ENCODE measurements at regions not wholly inside any gene's neighbourhood (a gene's known extent, or its start where the extent isn't known, plus 50 kb on each side); places are given as distances from the start of the nearest gene placed in this dataset.
A peak's percentile ranks its signal among the peaks of the same experiment; 100 is the strongest.
"Not testable (repeated sequence)": the region's sequence is repeated elsewhere in the genome, so short reads cannot be mapped to it uniquely, and the experiment has no call there.

GRCh38 chr2:240191001-240191400 is 50.5 kb upstream of the OTOS start:
- DNase-seq, result no peak

- no peak for DNase-seq
Measured at GRCh38 chr2:240192661-240193060, 52.2 kb upstream of the OTOS start.

GRCh38 chr2:240194341-240194762 is 53.9 kb upstream of the OTOS start:
- not testable (repeated sequence) for DNase-seq

- DNase-seq, result no peak
Measured at GRCh38 chr2:240195316-240195861, 54.9 kb upstream of the OTOS start.

- DNase-seq, result no peak
Measured at GRCh38 chr2:240196716-240197461, 56.4 kb upstream of the OTOS start.

- DNase-seq, result no peak
Measured at GRCh38 chr2:240197462-240198139, 57.1 kb upstream of the OTOS start.

- no peak for DNase-seq
Measured at GRCh38 chr2:240198226-240198625, 57.8 kb upstream of the OTOS start.

GRCh38 chr2:240199133-240199870 is 58.8 kb upstream of the OTOS start:
- no peak for DNase-seq

GRCh38 chr2:240200230-240201051 is 60.0 kb upstream of the OTOS start:
- DNase-seq, result no peak

- DNase-seq, result no peak
Measured at GRCh38 chr2:240201866-240202265, 61.4 kb upstream of the OTOS start.

- DNase-seq, result no peak
Measured at GRCh38 chr2:240202586-240202985, 62.1 kb upstream of the OTOS start.

- DNase-seq, result no peak
Measured at GRCh38 chr2:240203031-240203787, 62.8 kb upstream of the OTOS start.

GRCh38 chr2:240203788-240204270 is 63.4 kb upstream of the OTOS start:
- DNase-seq, result no peak

- DNase-seq, result no peak
Measured at GRCh38 chr2:240204431-240205276, 64.2 kb upstream of the OTOS start.

- peak; percentile 83 for DNase-seq
Measured at GRCh38 chr2:240205348-240205747, 64.9 kb upstream of the OTOS start.

GRCh38 chr2:240205772-240206171 is 65.3 kb upstream of the OTOS start:
- no peak for DNase-seq

- DNase-seq, result no peak
Measured at GRCh38 chr2:240206630-240207029, 66.2 kb upstream of the OTOS start.

- no peak for DNase-seq
Measured at GRCh38 chr2:240207661-240208060, 67.2 kb upstream of the OTOS start.

GRCh38 chr2:240208096-240208495 is 67.6 kb upstream of the OTOS start:
- no peak for DNase-seq

GRCh38 chr2:240208631-240209211 is 68.3 kb upstream of the OTOS start:
- DNase-seq, result peak; percentile 56

Data from NCI-H226 (cell line).